HepG2 (cell line): ENCODE measurements at regions not wholly inside any gene's neighbourhood (a gene's known extent, or its start where the extent isn't known, plus 50 kb on each side); places are given as distances from the start of the nearest gene placed in this dataset.

ENCODE experiments used
- ATAC-seq: fragments of 200-7000 bp; cut with Tn5 transposase; 3 replicates; pipeline ENCODE4 v1.9.1; 2020; ENCODE audit warnings: mild to moderate bottlenecking, moderate library complexity
- BruUV-seq: library from RNA; stranded (reverse); fragments of 400-500 nt; replicated peaks from 2 replicates; lab custom pipeline; 2021; lab: Mats Ljungman, UMichigan
- CTCF ChIA-PET: fragments of 300-600 bp; formaldehyde crosslinking; extraction: SDS; loops from one replicate; lab custom pipeline; 2021; ENCODE audit warnings: low total read pairs, inconsistent platforms, low intra/inter-chr PET ratio; lab: Yijun Ruan, JAX
- POLR2A ChIA-PET: fragments of 350-600 bp; sonication (Branson Sonifier 250); formaldehyde crosslinking; loops from one replicate; lab custom pipeline; 2020; ENCODE audit warnings: antibody characterized with exemption, inconsistent platforms; lab: Yijun Ruan, JAX
- DNase-seq: peaks from one replicate; pipeline ENCODE4 v3.0.0-alpha.2; 2015; ENCODE audit warnings: low spot score
- FAIRE-seq: peaks from 3 replicates; lab custom pipeline; 2011; peaks lifted over from hg19 to GRCh38; lab: Jason Lieb, UNC
- H2AFZ ChIP-seq: one replicate; pipeline ENCODE4 v1.6.1; 2011; ENCODE audit warnings: low read length, inconsistent platforms
- H3K27ac ChIP-seq: fragments of 300-600 bp; 3 replicates; pipeline ENCODE4 v1.8.0; 2011; ENCODE audit warnings: mixed run types, mild to moderate bottlenecking, mixed read lengths, low read length, inconsistent platforms; ENCODE audit not compliant: insufficient read depth; ENCODE audit errors: extremely low read length
- H3K27me3 ChIP-seq, 2 experiments: fragments of 200-600 bp in 1 of 2; 2 replicates in 1 of 2; 3 replicates in 1 of 2; pipeline versions ENCODE4 v1.6.0 to v1.8.0; 2011; ENCODE audit warnings: low read length in 2 of 2, mild to moderate bottlenecking in 2 of 2, moderate library complexity in 2 of 2, inconsistent platforms in 1 of 2; ENCODE audit not compliant: insufficient read depth in 2 of 2, control insufficient read depth in 1 of 2
- H3K36me3 ChIP-seq, 2 experiments: fragments of 200-600 bp in 1 of 2; replicated peaks in 1 of 2; 2 replicates in 1 of 2; 3 replicates in 1 of 2; pipeline versions ENCODE4 v1.5.1 to v1.8.0; 2011; ENCODE audit warnings: low read length in 2 of 2, inconsistent platforms in 1 of 2; ENCODE audit not compliant: insufficient read depth in 2 of 2, control insufficient read depth in 1 of 2
- H3K4me1 ChIP-seq: 2 replicates; pipeline ENCODE4 v1.5.1; 2012; ENCODE audit warnings: low read length, inconsistent platforms; ENCODE audit not compliant: insufficient read depth
- H3K4me2 ChIP-seq: 2 replicates; pipeline ENCODE4 v1.6.0; 2011; ENCODE audit warnings: low read depth, low read length, inconsistent platforms
- H3K4me3 ChIP-seq, 3 experiments: fragments of 200-600 bp in 1 of 3; sonication (generic), shearing (Covaris generic) in 1 of 3; replicated peaks in 1 of 3; 2 replicates each; pipeline ENCODE4 v1.5.1; 2011 to 2016; ENCODE audit warnings: low read length in 3 of 3, inconsistent platforms in 2 of 3, low read depth in 2 of 3, mild to moderate bottlenecking in 2 of 3, control low read depth in 1 of 3, mixed read lengths in 1 of 3; ENCODE audit not compliant: insufficient read depth in 1 of 3
- H3K79me2 ChIP-seq: one replicate; pipeline ENCODE4 v1.6.1; 2011; ENCODE audit warnings: low read length, inconsistent platforms; ENCODE audit not compliant: insufficient read depth
- H3K9ac ChIP-seq: 2 replicates; pipeline ENCODE4 v1.6.0; 2011; ENCODE audit warnings: mild to moderate bottlenecking, low read depth, low read length, inconsistent platforms; ENCODE audit not compliant: insufficient read depth
- H3K9me3 ChIP-seq: 2 replicates; pipeline ENCODE4 v1.5.1; 2012; ENCODE audit warnings: mild to moderate bottlenecking, low read length
- H4K20me1 ChIP-seq: 2 replicates; pipeline ENCODE4 v1.6.0; 2011; ENCODE audit warnings: inconsistent platforms, mild to moderate bottlenecking, low read length, moderate library complexity; ENCODE audit not compliant: insufficient read depth
- GPBP1L1 ChIP-seq: sonication (generic); formaldehyde crosslinking; IDR thresholded peaks from 2 replicates; pipeline ENCODE4 v1.5.0; 2020; ENCODE audit warnings: mild to moderate bottlenecking, missing genetic modification reagents
- KIAA2018 ChIP-seq: sonication (generic); formaldehyde crosslinking; IDR thresholded peaks from 2 replicates; pipeline ENCODE4 v1.5.0; 2020; ENCODE audit warnings: mild to moderate bottlenecking, missing genetic modification reagents, borderline replicate concordance
- NRL ChIP-seq: sonication (generic); formaldehyde crosslinking; IDR thresholded peaks from 2 replicates; pipeline ENCODE4 v1.5.0; 2020; ENCODE audit warnings: missing genetic modification reagents, mild to moderate bottlenecking, moderate library complexity, borderline replicate concordance
- SMARCE1 ChIP-seq: fragments of 450-650 bp; IDR thresholded peaks from 2 replicates; pipeline ENCODE4 v1.6.1; 2017; ENCODE audit warnings: borderline replicate concordance
- WGBS: methylation state at CpG from one replicate; pipeline ENCODE4 v1.1.6; 2017; ENCODE audit warnings: low lambda C conversion rate; 5-methylcytosine and 5-hydroxymethylcytosine counted together
- in situ Hi-C: cut with HindIII; loops from 2 replicates; pipeline ENCODE4 v1.10.0; 2017; ENCODE audit warnings: low pct_unique_long_range_greater_than_20kb; ENCODE audit not compliant: extremely low pct_ligation_motif_present
- intact Hi-C: fragments of 100-400 bp; cut with micrococcal nuclease; formaldehyde crosslinking; loops from one replicate; pipeline ENCODE4 v1.10.0; 2022; ENCODE audit not compliant: unreplicated experiment
- TF ChIP-seq, protein P1 (sequence below), 2 experiments: sonication (generic) in 1 of 2; formaldehyde crosslinking in 1 of 2; IDR thresholded peaks; 2 replicates each; pipeline versions ENCODE4 v1.6.1 to v1.9.0; 2014 to 2022; ENCODE audit warnings: antibody characterized with exemption in 1 of 2, borderline replicate concordance in 1 of 2, inconsistent platforms in 1 of 2, low read depth in 1 of 2, missing genetic modification reagents in 1 of 2

GRCh38 chr3:21357241-21357640, 393.8 kb downstream of the ZNF385D start:
- intact Hi-C loops (no loop called here), in situ Hi-C loops (no loop called here)
- WGBS = 0% methylated on average over 2 of the region's 2 CpGs
- TF ChIP-seq SMARCE1 = no peak
- TF ChIP-seq, protein P1, sequence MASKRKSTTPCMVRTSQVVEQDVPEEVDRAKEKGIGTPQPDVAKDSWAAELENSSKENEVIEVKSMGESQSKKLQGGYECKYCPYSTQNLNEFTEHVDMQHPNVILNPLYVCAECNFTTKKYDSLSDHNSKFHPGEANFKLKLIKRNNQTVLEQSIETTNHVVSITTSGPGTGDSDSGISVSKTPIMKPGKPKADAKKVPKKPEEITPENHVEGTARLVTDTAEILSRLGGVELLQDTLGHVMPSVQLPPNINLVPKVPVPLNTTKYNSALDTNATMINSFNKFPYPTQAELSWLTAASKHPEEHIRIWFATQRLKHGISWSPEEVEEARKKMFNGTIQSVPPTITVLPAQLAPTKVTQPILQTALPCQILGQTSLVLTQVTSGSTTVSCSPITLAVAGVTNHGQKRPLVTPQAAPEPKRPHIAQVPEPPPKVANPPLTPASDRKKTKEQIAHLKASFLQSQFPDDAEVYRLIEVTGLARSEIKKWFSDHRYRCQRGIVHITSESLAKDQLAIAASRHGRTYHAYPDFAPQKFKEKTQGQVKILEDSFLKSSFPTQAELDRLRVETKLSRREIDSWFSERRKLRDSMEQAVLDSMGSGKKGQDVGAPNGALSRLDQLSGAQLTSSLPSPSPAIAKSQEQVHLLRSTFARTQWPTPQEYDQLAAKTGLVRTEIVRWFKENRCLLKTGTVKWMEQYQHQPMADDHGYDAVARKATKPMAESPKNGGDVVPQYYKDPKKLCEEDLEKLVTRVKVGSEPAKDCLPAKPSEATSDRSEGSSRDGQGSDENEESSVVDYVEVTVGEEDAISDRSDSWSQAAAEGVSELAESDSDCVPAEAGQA (IDR thresholded peaks at IDR 0.05; ENCODE audit: low read depth) = no peak
- TF ChIP-seq, protein P1 (CRISPR knock-in tag; IDR thresholded peaks at IDR 0.05; ENCODE audit: borderline replicate concordance) = no peak
- no peak for TF ChIP-seq KIAA2018 (CRISPR knock-in tag)
- no peak for TF ChIP-seq NRL
- no peak for TF ChIP-seq GPBP1L1 (CRISPR knock-in tag)

More at GRCh38 chr3:21357241-21357640, 393.8 kb downstream of the ZNF385D start:
- Histone ChIP-seq H3K36me3 (no peaks in the 10 kb centered on the region), H3K4me1 (no peaks in the 10 kb centered on the region), H3K27ac (no peak overlapping the region), H3K79me2 (no peaks in the 10 kb centered on the region), H2AFZ (no peak overlapping the region), H3K27me3 (no peaks in the 10 kb centered on the region), H3K9ac (no peak overlapping the region), H3K4me3 (no peak overlapping the region), H4K20me1 (no peaks in the 10 kb centered on the region), H3K4me2 (no peak overlapping the region), H3K9me3 (peaks cover 84% of the 10 kb centered on the region)
- CTCF ChIA-PET = no interaction called here
- no TSS peak for BruUV-seq
- DNase-seq (no peak), FAIRE-seq (no peak), ATAC-seq (no peak)
- POLR2A ChIA-PET = no interaction called here
